ENCODE measurements at regions not wholly inside any gene's neighbourhood (a gene's known extent, or its start where the extent isn't known, plus 50 kb on each side); places are given as distances from the start of the nearest gene placed in this dataset.

GRCh38 chr15:94972314-94972713 lies 741.0 kb downstream of the MCTP2 start:
- TF ChIP-seq CTCF (conservative IDR thresholded peaks at IDR 0.05; ENCODE audit: low read length) (no peak), EZH2phosphoT487 (IDR thresholded peaks at IDR 0.05; ENCODE audit: borderline replicate concordance) (no peak)
